ENCODE measurements at regions not wholly inside any gene's neighbourhood (a gene's known extent, or its start where the extent isn't known, plus 50 kb on each side); places are given as distances from the start of the nearest gene placed in this dataset.

DNA sequence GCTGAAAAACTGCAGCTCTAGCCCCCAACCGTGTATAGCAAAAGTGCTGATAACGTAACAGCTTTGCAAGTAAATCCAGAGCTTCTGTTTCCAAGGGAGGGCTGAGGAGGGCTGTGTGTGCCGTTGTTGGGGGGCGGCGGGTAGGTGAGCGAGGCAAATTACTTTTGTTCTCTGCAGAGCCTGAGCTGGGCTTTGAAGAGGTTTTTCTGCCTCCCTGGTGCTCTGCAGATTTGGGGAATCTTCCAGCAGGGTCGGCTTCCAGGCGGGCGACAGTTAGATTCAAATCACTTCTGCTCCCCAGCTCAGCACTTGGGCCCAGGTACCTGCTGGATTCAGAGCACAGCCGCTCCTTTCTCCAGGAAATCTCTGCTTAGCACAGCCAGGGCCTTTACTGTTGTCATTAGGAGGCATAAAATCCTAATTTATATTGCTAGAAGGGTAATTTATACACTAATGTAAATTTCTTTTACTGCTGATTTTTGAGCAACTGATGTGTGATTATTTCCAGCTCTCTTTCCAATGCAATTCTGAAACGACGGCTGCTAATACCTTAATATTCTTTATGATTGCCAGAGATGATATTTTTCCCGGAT is 442.4 kb downstream of the TYW1 start (continued):
- TF ChIP-seq, protein P1, sequence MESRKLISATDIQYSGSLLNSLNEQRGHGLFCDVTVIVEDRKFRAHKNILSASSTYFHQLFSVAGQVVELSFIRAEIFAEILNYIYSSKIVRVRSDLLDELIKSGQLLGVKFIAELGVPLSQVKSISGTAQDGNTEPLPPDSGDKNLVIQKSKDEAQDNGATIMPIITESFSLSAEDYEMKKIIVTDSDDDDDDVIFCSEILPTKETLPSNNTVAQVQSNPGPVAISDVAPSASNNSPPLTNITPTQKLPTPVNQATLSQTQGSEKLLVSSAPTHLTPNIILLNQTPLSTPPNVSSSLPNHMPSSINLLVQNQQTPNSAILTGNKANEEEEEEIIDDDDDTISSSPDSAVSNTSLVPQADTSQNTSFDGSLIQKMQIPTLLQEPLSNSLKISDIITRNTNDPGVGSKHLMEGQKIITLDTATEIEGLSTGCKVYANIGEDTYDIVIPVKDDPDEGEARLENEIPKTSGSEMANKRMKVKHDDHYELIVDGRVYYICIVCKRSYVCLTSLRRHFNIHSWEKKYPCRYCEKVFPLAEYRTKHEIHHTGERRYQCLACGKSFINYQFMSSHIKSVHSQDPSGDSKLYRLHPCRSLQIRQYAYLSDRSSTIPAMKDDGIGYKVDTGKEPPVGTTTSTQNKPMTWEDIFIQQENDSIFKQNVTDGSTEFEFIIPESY (IDR thresholded peaks at IDR 0.05), result no peak
- no peak for TF ChIP-seq JUND (IDR thresholded peaks at IDR 0.05)
- TF ChIP-seq NR2F2 (IDR thresholded peaks at IDR 0.05), result no peak
- no peak for TF ChIP-seq GABPA (IDR thresholded peaks at IDR 0.05 in 1 of 2, conservative IDR thresholded peaks at IDR 0.05 in 1 of 2)
- TF ChIP-seq EGR1 (IDR thresholded peaks at IDR 0.05; ENCODE audit: low read depth in 2 of 2), result no peak
- TF ChIP-seq RAD21 (IDR thresholded peaks at IDR 0.05), result no peak
- TF ChIP-seq RXRA (IDR thresholded peaks at IDR 0.05), result no peak
- TF ChIP-seq, protein P2, sequence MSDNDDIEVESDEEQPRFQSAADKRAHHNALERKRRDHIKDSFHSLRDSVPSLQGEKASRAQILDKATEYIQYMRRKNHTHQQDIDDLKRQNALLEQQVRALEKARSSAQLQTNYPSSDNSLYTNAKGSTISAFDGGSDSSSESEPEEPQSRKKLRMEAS (IDR thresholded peaks at IDR 0.05), result no peak

DNA sequence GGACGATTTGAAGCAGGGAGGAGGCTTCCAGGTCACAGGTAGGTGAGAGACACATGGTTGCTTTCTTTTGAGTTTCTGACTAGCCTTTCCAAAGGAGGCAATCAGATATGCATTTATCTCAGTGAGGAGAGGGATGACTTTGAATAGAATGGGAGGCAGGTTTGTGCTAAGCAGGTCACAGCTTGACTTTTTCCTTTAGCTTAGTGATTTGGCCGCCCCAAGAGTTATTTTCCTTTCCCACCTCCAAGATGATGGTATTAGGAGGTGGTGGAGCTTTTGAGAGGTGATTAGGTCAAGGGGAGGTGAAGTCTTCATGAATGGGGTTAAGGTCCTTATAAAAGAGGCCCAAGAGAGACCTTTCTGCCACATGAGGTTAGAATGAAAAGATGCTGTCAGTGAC is 443.7 kb downstream of the TYW1 start:
- WGBS, result 11% methylated on average over 2 of the region's 2 CpGs
- TF ChIP-seq TAF1 (conservative IDR thresholded peaks at IDR 0.05) (no peak), YY1 (IDR thresholded peaks at IDR 0.05) (no peak), SP1 (IDR thresholded peaks at IDR 0.05) (no peak), EGR1 (IDR thresholded peaks at IDR 0.05; ENCODE audit: low read depth in 2 of 2) (no peak), RXRA (IDR thresholded peaks at IDR 0.05) (no peak), RAD21 (IDR thresholded peaks at IDR 0.05) (no peak), HNF4G (IDR thresholded peaks at IDR 0.05) (no peak), GABPA (IDR thresholded peaks at IDR 0.05 in 1 of 2, conservative IDR thresholded peaks at IDR 0.05 in 1 of 2) (no peak), FOXA2 (IDR thresholded peaks at IDR 0.05) (no peak), NR2F2 (IDR thresholded peaks at IDR 0.05) (no peak)
- TF ChIP-seq, protein P3, sequence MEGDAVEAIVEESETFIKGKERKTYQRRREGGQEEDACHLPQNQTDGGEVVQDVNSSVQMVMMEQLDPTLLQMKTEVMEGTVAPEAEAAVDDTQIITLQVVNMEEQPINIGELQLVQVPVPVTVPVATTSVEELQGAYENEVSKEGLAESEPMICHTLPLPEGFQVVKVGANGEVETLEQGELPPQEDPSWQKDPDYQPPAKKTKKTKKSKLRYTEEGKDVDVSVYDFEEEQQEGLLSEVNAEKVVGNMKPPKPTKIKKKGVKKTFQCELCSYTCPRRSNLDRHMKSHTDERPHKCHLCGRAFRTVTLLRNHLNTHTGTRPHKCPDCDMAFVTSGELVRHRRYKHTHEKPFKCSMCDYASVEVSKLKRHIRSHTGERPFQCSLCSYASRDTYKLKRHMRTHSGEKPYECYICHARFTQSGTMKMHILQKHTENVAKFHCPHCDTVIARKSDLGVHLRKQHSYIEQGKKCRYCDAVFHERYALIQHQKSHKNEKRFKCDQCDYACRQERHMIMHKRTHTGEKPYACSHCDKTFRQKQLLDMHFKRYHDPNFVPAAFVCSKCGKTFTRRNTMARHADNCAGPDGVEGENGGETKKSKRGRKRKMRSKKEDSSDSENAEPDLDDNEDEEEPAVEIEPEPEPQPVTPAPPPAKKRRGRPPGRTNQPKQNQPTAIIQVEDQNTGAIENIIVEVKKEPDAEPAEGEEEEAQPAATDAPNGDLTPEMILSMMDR (IDR thresholded peaks at IDR 0.05; ENCODE audit: low read depth, low read length, missing input control), result no peak
- TF ChIP-seq, protein P4, sequence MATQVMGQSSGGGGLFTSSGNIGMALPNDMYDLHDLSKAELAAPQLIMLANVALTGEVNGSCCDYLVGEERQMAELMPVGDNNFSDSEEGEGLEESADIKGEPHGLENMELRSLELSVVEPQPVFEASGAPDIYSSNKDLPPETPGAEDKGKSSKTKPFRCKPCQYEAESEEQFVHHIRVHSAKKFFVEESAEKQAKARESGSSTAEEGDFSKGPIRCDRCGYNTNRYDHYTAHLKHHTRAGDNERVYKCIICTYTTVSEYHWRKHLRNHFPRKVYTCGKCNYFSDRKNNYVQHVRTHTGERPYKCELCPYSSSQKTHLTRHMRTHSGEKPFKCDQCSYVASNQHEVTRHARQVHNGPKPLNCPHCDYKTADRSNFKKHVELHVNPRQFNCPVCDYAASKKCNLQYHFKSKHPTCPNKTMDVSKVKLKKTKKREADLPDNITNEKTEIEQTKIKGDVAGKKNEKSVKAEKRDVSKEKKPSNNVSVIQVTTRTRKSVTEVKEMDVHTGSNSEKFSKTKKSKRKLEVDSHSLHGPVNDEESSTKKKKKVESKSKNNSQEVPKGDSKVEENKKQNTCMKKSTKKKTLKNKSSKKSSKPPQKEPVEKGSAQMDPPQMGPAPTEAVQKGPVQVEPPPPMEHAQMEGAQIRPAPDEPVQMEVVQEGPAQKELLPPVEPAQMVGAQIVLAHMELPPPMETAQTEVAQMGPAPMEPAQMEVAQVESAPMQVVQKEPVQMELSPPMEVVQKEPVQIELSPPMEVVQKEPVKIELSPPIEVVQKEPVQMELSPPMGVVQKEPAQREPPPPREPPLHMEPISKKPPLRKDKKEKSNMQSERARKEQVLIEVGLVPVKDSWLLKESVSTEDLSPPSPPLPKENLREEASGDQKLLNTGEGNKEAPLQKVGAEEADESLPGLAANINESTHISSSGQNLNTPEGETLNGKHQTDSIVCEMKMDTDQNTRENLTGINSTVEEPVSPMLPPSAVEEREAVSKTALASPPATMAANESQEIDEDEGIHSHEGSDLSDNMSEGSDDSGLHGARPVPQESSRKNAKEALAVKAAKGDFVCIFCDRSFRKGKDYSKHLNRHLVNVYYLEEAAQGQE (IDR thresholded peaks at IDR 0.05), result no peak
- TF ChIP-seq, protein P1 (IDR thresholded peaks at IDR 0.05), result no peak
- TF ChIP-seq, protein P5, sequence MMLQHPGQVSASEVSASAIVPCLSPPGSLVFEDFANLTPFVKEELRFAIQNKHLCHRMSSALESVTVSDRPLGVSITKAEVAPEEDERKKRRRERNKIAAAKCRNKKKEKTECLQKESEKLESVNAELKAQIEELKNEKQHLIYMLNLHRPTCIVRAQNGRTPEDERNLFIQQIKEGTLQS (IDR thresholded peaks at IDR 0.05), result no peak
- TF ChIP-seq, protein P2 (IDR thresholded peaks at IDR 0.05), result no peak
- H3K9me3 ChIP-seq (ENCODE audit: control insufficient read depth in 4 of 4, low read length in 3 of 4), result peaks cover 2 to 4% (median 3%) of the 10 kb centered on the region in 4 donors
- H3K9ac ChIP-seq (ENCODE audit: low read depth in 1 of 2, low read length in 2 of 2), result no peak overlapping the region
- no peak overlapping the region for H3K4me3 ChIP-seq (ENCODE audit: low read depth in 1 of 3, low read length in 3 of 3)
- no peak for DNase-seq (ENCODE audit: low spot score)
- no peak overlapping the region for H3K27ac ChIP-seq (ENCODE audit: low read depth in 1 of 2, low read length in 2 of 2)
- H3K4me1 ChIP-seq (ENCODE audit: control insufficient read depth in 4 of 4, insufficient read depth in 4 of 4, low read length in 3 of 4), result no peaks in the 10 kb centered on the region
- peaks cover 0 to 3% (median 0%) of the 10 kb centered on the region in 4 donors for H3K27me3 ChIP-seq (ENCODE audit: control insufficient read depth in 4 of 4, insufficient read depth in 4 of 4, low read length in 3 of 4)
- H3K36me3 ChIP-seq (ENCODE audit: control insufficient read depth in 4 of 4, insufficient read depth in 3 of 4, low read depth in 1 of 4, low read length in 3 of 4), result no peaks in the 10 kb centered on the region
